ENCODE measurements at regions not wholly inside any gene's neighbourhood (a gene's known extent, or its start where the extent isn't known, plus 50 kb on each side); places are given as distances from the start of the nearest gene placed in this dataset.

GRCh38 chr2:173785813-173786212 is 179.4 kb downstream of the SP3 start:
- H2AK5ac ChIP-seq (ENCODE audit: low read depth, low read length), result no peak overlapping the region
- no peak overlapping the region for H3K9ac ChIP-seq (replicated peaks in 1 of 4; ENCODE audit: extremely low read depth in 1 of 4, low read depth in 3 of 4, low read length in 3 of 4)
- H2AFZ ChIP-seq (ENCODE audit: low read length), result no peak overlapping the region
- no peak overlapping the region for H2BK120ac ChIP-seq (replicated peaks; ENCODE audit: low read depth, low read length)
- no peaks in the 10 kb centered on the region for H3K27me3 ChIP-seq (replicated peaks in 1 of 4; ENCODE audit: control insufficient read depth in 3 of 4, extremely low read depth in 1 of 4, insufficient read depth in 3 of 4, low read length in 3 of 4)
- no peaks in the 10 kb centered on the region for H3K9me3 ChIP-seq (ENCODE audit: insufficient read depth in 2 of 2, low read depth in 1 of 2, low read length in 1 of 2)
- no peak overlapping the region for H3K18ac ChIP-seq (ENCODE audit: extremely low read depth, low read length)
- H2BK12ac ChIP-seq (ENCODE audit: low read depth, low read length), result no peak overlapping the region
- no peak overlapping the region for H3K4ac ChIP-seq (replicated peaks; ENCODE audit: insufficient read length, low read depth, low read length)
- ChIA-PET POLR2A (ENCODE audit: partially characterized antibody) (no interaction called here), CTCF (ENCODE audit: partially characterized antibody) (no interaction called here)
- no peak overlapping the region for H2BK15ac ChIP-seq (ENCODE audit: low read length)
- no peaks in the 10 kb centered on the region for H3K4me1 ChIP-seq (replicated peaks in 1 of 4; ENCODE audit: control insufficient read depth in 3 of 4, insufficient read depth in 4 of 4, low read length in 3 of 4)
- no peak overlapping the region for H2BK20ac ChIP-seq (ENCODE audit: low read length)
- FAIRE-seq (no peak), DNase-seq (ENCODE audit: low read depth in 1 of 2, low spot score in 2 of 2) (no peak)
- H3K79me1 ChIP-seq (ENCODE audit: low read depth, low read length), result no peaks in the 10 kb centered on the region
- 88% methylated on average over 3 of the region's 3 CpGs; no CpG with 5 or more reads in 1 of the 2 experiments for WGBS, 2 experiments (ENCODE audit: extremely low coverage in 1 of 2, insufficient coverage in 1 of 2, insufficient read length in 1 of 2, insufficient replicate concordance in 2 of 2, low coverage in 1 of 2, low lambda C conversion rate in 2 of 2, missing lambda C conversion rate in 1 of 2)
- no peak overlapping the region for H4K91ac ChIP-seq (replicated peaks; ENCODE audit: insufficient read length, low read length)
- H3K79me2 ChIP-seq (ENCODE audit: control insufficient read depth in 1 of 2, insufficient read depth in 2 of 2, low read length in 2 of 2), result no peaks in the 10 kb centered on the region
- no peak overlapping the region for H3K23ac ChIP-seq (ENCODE audit: insufficient read length)
- H4K20me1 ChIP-seq (replicated peaks in 1 of 2; ENCODE audit: control insufficient read depth in 1 of 2, insufficient read depth in 2 of 2, low read length in 2 of 2), result no peaks in the 10 kb centered on the region
- H3K36me3 ChIP-seq (ENCODE audit: control insufficient read depth in 2 of 4, insufficient read depth in 4 of 4, low read length in 3 of 4), result no peaks in the 10 kb centered on the region
- no peak overlapping the region for H3K56ac ChIP-seq (replicated peaks; ENCODE audit: insufficient read length, low read depth, low read length)
- no peaks in the 10 kb centered on the region for H3K23me2 ChIP-seq (ENCODE audit: low read depth, low read length)
- H4K8ac ChIP-seq (ENCODE audit: extremely low read depth, insufficient read depth, low read length), result no peak overlapping the region
- H3K4me3 ChIP-seq (ENCODE audit: extremely low read depth in 1 of 4, insufficient read depth in 2 of 4, low read depth in 3 of 4, low read length in 4 of 4), result no peak overlapping the region
- no peak overlapping the region for H3K14ac ChIP-seq (ENCODE audit: insufficient read length)
- H2BK5ac ChIP-seq (ENCODE audit: low read depth, low read length), result no peak overlapping the region
- H4K5ac ChIP-seq (ENCODE audit: insufficient read length, low read depth, low read length), result no peak overlapping the region
- H3K4me2 ChIP-seq (ENCODE audit: insufficient read depth in 1 of 2, low read depth in 2 of 2, low read length in 2 of 2), result no peak overlapping the region
- H3K27ac ChIP-seq (ENCODE audit: low read depth, low read length), result no peak overlapping the region
- TF ChIP-seq CBX8 (IDR thresholded peaks at IDR 0.05; ENCODE audit: borderline replicate concordance, low read depth, low read length), result no peak
